ENCODE measurements at regions not wholly inside any gene's neighbourhood (a gene's known extent, or its start where the extent isn't known, plus 50 kb on each side); places are given as distances from the start of the nearest gene placed in this dataset.

DNA sequence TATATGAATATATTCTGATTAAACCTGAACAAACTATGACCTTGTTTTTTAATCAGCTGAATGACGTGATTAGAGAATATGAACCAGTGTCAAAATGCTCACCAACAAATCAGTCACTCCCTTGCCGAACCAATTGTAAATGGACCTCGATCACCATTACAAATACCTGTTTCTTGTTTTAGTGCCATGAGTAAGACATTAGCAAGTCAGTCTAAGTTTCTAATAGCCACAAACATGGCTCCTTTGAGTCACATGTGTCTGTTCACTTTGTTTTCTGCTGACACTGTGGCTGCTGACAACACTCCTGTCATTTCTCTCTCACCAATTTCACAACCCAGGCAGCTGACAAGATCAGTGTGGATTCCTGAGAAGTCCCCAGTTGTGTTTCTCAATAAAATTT is 286.2 kb upstream of the MDGA2 start:
- no peak for DNase-seq
- ChIA-PET POLR2A (no interaction called here), CTCF (no interaction called here)
- no peak overlapping the region for H3K9ac ChIP-seq
- H3K9me2 ChIP-seq, result no peaks in the 10 kb centered on the region
- no peaks in the 10 kb centered on the region for H4K20me1 ChIP-seq (ENCODE audit: insufficient read depth)
- no peak overlapping the region for H3K4me2 ChIP-seq
- H3K4me1 ChIP-seq (ENCODE audit: control insufficient read depth in 1 of 2, insufficient read depth in 2 of 2, low read depth in 1 of 2, low read length in 1 of 2), result no peaks in the 10 kb centered on the region
- H3F3A ChIP-seq (replicated peaks; ENCODE audit: insufficient read depth), result no peaks in the 10 kb centered on the region
- H3K27me3 ChIP-seq (ENCODE audit: insufficient read depth), result no peaks in the 10 kb centered on the region
- H3K4me3 ChIP-seq (ENCODE audit: low read depth in 2 of 2, low read length in 1 of 2), result no peak overlapping the region
- H3K79me2 ChIP-seq (ENCODE audit: insufficient read depth), result no peaks in the 10 kb centered on the region
- TF ChIP-seq, protein P1, sequence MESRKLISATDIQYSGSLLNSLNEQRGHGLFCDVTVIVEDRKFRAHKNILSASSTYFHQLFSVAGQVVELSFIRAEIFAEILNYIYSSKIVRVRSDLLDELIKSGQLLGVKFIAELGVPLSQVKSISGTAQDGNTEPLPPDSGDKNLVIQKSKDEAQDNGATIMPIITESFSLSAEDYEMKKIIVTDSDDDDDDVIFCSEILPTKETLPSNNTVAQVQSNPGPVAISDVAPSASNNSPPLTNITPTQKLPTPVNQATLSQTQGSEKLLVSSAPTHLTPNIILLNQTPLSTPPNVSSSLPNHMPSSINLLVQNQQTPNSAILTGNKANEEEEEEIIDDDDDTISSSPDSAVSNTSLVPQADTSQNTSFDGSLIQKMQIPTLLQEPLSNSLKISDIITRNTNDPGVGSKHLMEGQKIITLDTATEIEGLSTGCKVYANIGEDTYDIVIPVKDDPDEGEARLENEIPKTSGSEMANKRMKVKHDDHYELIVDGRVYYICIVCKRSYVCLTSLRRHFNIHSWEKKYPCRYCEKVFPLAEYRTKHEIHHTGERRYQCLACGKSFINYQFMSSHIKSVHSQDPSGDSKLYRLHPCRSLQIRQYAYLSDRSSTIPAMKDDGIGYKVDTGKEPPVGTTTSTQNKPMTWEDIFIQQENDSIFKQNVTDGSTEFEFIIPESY (IDR thresholded peaks at IDR 0.05; ENCODE audit: borderline replicate concordance, low read depth), result no peak
- TF ChIP-seq RFX5 (IDR thresholded peaks at IDR 0.05; ENCODE audit: low read length) (no peak), SIN3A (IDR thresholded peaks at IDR 0.05; ENCODE audit: borderline replicate concordance, low read depth, low read length) (no peak), YY1 (IDR thresholded peaks at IDR 0.05; ENCODE audit: low read depth) (no peak), TEAD4 (IDR thresholded peaks at IDR 0.05; ENCODE audit: borderline replicate concordance, insufficient read depth) (no peak)
- TF ChIP-seq, protein P2, sequence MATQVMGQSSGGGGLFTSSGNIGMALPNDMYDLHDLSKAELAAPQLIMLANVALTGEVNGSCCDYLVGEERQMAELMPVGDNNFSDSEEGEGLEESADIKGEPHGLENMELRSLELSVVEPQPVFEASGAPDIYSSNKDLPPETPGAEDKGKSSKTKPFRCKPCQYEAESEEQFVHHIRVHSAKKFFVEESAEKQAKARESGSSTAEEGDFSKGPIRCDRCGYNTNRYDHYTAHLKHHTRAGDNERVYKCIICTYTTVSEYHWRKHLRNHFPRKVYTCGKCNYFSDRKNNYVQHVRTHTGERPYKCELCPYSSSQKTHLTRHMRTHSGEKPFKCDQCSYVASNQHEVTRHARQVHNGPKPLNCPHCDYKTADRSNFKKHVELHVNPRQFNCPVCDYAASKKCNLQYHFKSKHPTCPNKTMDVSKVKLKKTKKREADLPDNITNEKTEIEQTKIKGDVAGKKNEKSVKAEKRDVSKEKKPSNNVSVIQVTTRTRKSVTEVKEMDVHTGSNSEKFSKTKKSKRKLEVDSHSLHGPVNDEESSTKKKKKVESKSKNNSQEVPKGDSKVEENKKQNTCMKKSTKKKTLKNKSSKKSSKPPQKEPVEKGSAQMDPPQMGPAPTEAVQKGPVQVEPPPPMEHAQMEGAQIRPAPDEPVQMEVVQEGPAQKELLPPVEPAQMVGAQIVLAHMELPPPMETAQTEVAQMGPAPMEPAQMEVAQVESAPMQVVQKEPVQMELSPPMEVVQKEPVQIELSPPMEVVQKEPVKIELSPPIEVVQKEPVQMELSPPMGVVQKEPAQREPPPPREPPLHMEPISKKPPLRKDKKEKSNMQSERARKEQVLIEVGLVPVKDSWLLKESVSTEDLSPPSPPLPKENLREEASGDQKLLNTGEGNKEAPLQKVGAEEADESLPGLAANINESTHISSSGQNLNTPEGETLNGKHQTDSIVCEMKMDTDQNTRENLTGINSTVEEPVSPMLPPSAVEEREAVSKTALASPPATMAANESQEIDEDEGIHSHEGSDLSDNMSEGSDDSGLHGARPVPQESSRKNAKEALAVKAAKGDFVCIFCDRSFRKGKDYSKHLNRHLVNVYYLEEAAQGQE (IDR thresholded peaks at IDR 0.05; ENCODE audit: low read depth, low read length), result no peak
- TF ChIP-seq, protein P3, sequence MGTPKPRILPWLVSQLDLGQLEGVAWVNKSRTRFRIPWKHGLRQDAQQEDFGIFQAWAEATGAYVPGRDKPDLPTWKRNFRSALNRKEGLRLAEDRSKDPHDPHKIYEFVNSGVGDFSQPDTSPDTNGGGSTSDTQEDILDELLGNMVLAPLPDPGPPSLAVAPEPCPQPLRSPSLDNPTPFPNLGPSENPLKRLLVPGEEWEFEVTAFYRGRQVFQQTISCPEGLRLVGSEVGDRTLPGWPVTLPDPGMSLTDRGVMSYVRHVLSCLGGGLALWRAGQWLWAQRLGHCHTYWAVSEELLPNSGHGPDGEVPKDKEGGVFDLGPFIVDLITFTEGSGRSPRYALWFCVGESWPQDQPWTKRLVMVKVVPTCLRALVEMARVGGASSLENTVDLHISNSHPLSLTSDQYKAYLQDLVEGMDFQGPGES (IDR thresholded peaks at IDR 0.05; ENCODE audit: low read depth, low read length), result no peak
- no peak overlapping the region for H2AFZ ChIP-seq (ENCODE audit: low read depth)
- no peaks in the 10 kb centered on the region for H3K36me3 ChIP-seq (replicated peaks in 1 of 2; ENCODE audit: control insufficient read depth in 1 of 2, insufficient read depth in 2 of 2, low read length in 1 of 2)
- H3K9me3 ChIP-seq, result no peaks in the 10 kb centered on the region
- H3K27ac ChIP-seq (ENCODE audit: low read depth in 2 of 2, low read length in 1 of 2), result no peak overlapping the region
- 32% methylated on average over 3 of the region's 3 CpGs for WGBS (ENCODE audit: low lambda C conversion rate)

DNA sequence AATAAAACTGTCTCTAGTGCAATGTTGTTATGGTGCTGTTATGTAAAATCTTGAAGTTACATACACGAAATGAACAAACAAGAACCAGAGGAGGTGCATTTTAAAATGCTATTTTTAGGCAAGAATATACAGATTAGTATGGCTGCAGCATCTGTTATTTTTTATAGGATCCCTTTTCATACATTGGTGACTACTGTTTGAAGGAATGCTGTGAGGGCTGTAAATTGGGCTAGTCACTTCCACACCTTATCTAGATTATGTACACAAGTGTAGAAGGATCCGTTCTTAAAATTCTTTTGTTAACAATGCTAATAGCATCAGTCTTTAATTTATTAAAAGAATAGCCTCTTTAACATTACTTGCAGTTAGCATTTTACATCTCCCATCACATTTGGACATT is 284.3 kb upstream of the MDGA2 start:
- H4K20me1 ChIP-seq (ENCODE audit: insufficient read depth), result no peaks in the 10 kb centered on the region
- WGBS (ENCODE audit: low lambda C conversion rate), result 21% methylated on average over 2 of the region's 2 CpGs
- H3K4me3 ChIP-seq (ENCODE audit: low read depth in 2 of 2, low read length in 1 of 2), result no peak overlapping the region
- H3K9me2 ChIP-seq, result no peaks in the 10 kb centered on the region
- H3K27me3 ChIP-seq (ENCODE audit: insufficient read depth), result no peaks in the 10 kb centered on the region
- no peak overlapping the region for H2AFZ ChIP-seq (ENCODE audit: low read depth)
- POLR2A ChIA-PET, result no interaction called here
- no peak overlapping the region for H3K4me2 ChIP-seq
- H3K36me3 ChIP-seq (replicated peaks in 1 of 2; ENCODE audit: control insufficient read depth in 1 of 2, insufficient read depth in 2 of 2, low read length in 1 of 2), result no peaks in the 10 kb centered on the region
- DNase-seq, result no peak
- no peaks in the 10 kb centered on the region for H3K79me2 ChIP-seq (ENCODE audit: insufficient read depth)
- no peak overlapping the region for H3K9ac ChIP-seq
- no peaks in the 10 kb centered on the region for H3K9me3 ChIP-seq
- no peak overlapping the region for H3K27ac ChIP-seq (ENCODE audit: low read depth in 2 of 2, low read length in 1 of 2)
- CTCF ChIA-PET, result interaction anchor here (1.1 kb wide), 1 partner anchor 44 kb away, joined by 5 read pairs; no protein-coding TSS in a partner anchor
- no peaks in the 10 kb centered on the region for H3K4me1 ChIP-seq (ENCODE audit: control insufficient read depth in 1 of 2, insufficient read depth in 2 of 2, low read depth in 1 of 2, low read length in 1 of 2)
- H3F3A ChIP-seq (replicated peaks; ENCODE audit: insufficient read depth), result no peaks in the 10 kb centered on the region
- TF ChIP-seq JUND (IDR thresholded peaks at IDR 0.05) (no peak), TCF12 (IDR thresholded peaks at IDR 0.05) (no peak), RFX5 (IDR thresholded peaks at IDR 0.05; ENCODE audit: low read length) (no peak), SIN3A (IDR thresholded peaks at IDR 0.05; ENCODE audit: borderline replicate concordance, low read depth, low read length) (no peak), FOXM1 (IDR thresholded peaks at IDR 0.05; ENCODE audit: low read depth) (no peak), FOXJ3 (CRISPR knock-in tag; IDR thresholded peaks at IDR 0.05) (no peak), RXRA (IDR thresholded peaks at IDR 0.05; ENCODE audit: borderline replicate concordance, low read depth) (no peak), MXI1 (IDR thresholded peaks at IDR 0.05; ENCODE audit: low read depth, low read length) (no peak)
- TF ChIP-seq, protein P2 (IDR thresholded peaks at IDR 0.05; ENCODE audit: low read depth, low read length), result no peak
- TF ChIP-seq, protein P4, sequence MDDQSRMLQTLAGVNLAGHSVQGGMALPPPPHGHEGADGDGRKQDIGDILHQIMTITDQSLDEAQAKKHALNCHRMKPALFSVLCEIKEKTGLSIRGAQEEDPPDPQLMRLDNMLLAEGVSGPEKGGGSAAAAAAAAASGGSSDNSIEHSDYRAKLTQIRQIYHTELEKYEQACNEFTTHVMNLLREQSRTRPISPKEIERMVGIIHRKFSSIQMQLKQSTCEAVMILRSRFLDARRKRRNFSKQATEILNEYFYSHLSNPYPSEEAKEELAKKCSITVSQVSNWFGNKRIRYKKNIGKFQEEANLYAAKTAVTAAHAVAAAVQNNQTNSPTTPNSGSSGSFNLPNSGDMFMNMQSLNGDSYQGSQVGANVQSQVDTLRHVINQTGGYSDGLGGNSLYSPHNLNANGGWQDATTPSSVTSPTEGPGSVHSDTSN (IDR thresholded peaks at IDR 0.05), result no peak
- TF ChIP-seq, protein P3 (IDR thresholded peaks at IDR 0.05; ENCODE audit: low read depth, low read length), result no peak

Data from SK-N-SH (cell line).